Adrenal gland (tissue), 5 donors: ENCODE measurements at regions not wholly inside any gene's neighbourhood (a gene's known extent, or its start where the extent isn't known, plus 50 kb on each side); places are given as distances from the start of the nearest gene placed in this dataset.

Source experiments
- POLR2A ChIP-seq, 2 donors: fragments of 450-650 bp; IDR thresholded peaks; one replicate each; pipeline ENCODE4 v1.6.1; 2017; ENCODE audit warnings: antibody characterized with exemption in 2 of 2, mild to moderate bottlenecking in 2 of 2, moderate library complexity in 1 of 2
- TF ChIP-seq, protein P1 (sequence below), 6 experiments: fragments of 450-650 bp in 4 of 6; fragments of 200-600 bp in 2 of 6; sonication (generic) in 1 of 6; IDR thresholded peaks; 1 replicate in 5 of 6; 2 replicates in 1 of 6; pipeline versions ENCODE4 v1.5.1 to v1.8.0; 2016 to 2021; ENCODE audit warnings: antibody characterized with exemption in 6 of 6, mild to moderate bottlenecking in 2 of 6, moderate library complexity in 1 of 6
- donor health status: DM: no; HTN: no; CAD: no.

DNA sequence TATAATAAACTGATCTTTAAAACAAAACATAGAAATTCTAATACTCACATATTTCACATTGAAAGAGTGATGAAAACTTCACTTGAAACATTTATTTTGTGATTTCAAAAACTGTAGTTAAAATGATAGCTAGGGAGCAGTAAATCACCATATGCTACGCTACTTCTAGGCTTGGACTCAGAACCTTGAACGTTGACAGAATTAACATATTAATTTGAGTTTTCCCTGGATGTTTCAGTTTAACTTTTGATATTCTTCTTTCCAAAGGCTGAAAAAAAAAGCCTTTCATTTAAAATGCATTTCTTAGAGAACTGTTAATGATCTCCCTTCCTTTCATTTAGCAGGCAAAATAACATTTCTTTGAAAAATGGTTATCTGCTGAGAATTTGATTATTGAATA is 307.8 kb upstream of the SGCD start:
- TF ChIP-seq POLR2A (IDR thresholded peaks at IDR 0.05): no peak
- TF ChIP-seq, protein P1, sequence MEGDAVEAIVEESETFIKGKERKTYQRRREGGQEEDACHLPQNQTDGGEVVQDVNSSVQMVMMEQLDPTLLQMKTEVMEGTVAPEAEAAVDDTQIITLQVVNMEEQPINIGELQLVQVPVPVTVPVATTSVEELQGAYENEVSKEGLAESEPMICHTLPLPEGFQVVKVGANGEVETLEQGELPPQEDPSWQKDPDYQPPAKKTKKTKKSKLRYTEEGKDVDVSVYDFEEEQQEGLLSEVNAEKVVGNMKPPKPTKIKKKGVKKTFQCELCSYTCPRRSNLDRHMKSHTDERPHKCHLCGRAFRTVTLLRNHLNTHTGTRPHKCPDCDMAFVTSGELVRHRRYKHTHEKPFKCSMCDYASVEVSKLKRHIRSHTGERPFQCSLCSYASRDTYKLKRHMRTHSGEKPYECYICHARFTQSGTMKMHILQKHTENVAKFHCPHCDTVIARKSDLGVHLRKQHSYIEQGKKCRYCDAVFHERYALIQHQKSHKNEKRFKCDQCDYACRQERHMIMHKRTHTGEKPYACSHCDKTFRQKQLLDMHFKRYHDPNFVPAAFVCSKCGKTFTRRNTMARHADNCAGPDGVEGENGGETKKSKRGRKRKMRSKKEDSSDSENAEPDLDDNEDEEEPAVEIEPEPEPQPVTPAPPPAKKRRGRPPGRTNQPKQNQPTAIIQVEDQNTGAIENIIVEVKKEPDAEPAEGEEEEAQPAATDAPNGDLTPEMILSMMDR (IDR thresholded peaks at IDR 0.05): no peak
